SU-DHL-6 (cell line): ENCODE measurements at regions not wholly inside any gene's neighbourhood (a gene's known extent, or its start where the extent isn't known, plus 50 kb on each side); places are given as distances from the start of the nearest gene placed in this dataset.

Experiments
- H2AFZ ChIP-seq: fragments of 200-600 bp; sonication (generic); 2 replicates; pipeline ENCODE4 v1.6.1; 2014; ENCODE audit warnings: low read depth, mild to moderate bottlenecking, moderate library complexity, mixed read lengths, antibody characterized with exemption, low read length; ENCODE audit not compliant: severe bottlenecking
- H3F3A ChIP-seq: fragments of 200-600 bp; shearing (Covaris generic); 2 replicates; pipeline ENCODE4 v1.6.0; 2016; ENCODE audit warnings: antibody characterized with exemption, mild to moderate bottlenecking; ENCODE audit not compliant: insufficient read depth
- H3K27ac ChIP-seq: fragments of 200-600 bp; sonication (generic); 2 replicates; pipeline ENCODE4 v1.5.1; 2016; ENCODE audit warnings: low read depth, mild to moderate bottlenecking, low read length, moderate library complexity, mixed read lengths
- H3K27me3 ChIP-seq: fragments of 200-600 bp; sonication (generic), shearing (Covaris generic); 2 replicates; pipeline ENCODE4 v1.6.0; 2014; ENCODE audit warnings: mild to moderate bottlenecking, low read length
- H3K36me3 ChIP-seq: fragments of 200-600 bp; sonication (generic); 2 replicates; pipeline ENCODE4 v1.6.1; 2014; ENCODE audit warnings: mild to moderate bottlenecking, low read length, mixed read lengths
- H3K4me2 ChIP-seq: fragments of 300-600, 200-600 bp; shearing (Covaris generic), sonication (generic); 2 replicates; pipeline ENCODE4 v1.6.0; 2014; ENCODE audit warnings: low read length, low read depth, mild to moderate bottlenecking; ENCODE audit not compliant: poor library complexity, severe bottlenecking
- H3K4me3 ChIP-seq: fragments of 200-600 bp; sonication (generic); 2 replicates; pipeline ENCODE4 v1.5.1; 2014; ENCODE audit warnings: antibody characterized with exemption, low read length, mild to moderate bottlenecking, mixed read lengths; ENCODE audit not compliant: insufficient read depth, poor library complexity, severe bottlenecking
- H3K79me2 ChIP-seq: fragments of 200-600 bp; sonication (generic); 2 replicates; pipeline ENCODE4 v1.6.1; 2014; ENCODE audit warnings: mild to moderate bottlenecking, low read length, moderate library complexity; ENCODE audit not compliant: insufficient read depth
- H3K9ac ChIP-seq: fragments of 200-600 bp; sonication (generic); 2 replicates; pipeline ENCODE4 v1.7.0; 2014; ENCODE audit warnings: mild to moderate bottlenecking, low read length
- H3K9me2 ChIP-seq: fragments of 200-600 bp; sonication (generic); replicated peaks from 2 replicates; pipeline ENCODE4 v1.6.1; 2014; ENCODE audit warnings: low read length; ENCODE audit not compliant: insufficient read depth
- H3K9me3 ChIP-seq: fragments of 200-600 bp; sonication (generic); 2 replicates; pipeline ENCODE4 v1.6.1; 2014; ENCODE audit warnings: low read length, mixed read lengths; ENCODE audit not compliant: insufficient read depth
- H4K20me1 ChIP-seq: fragments of 200-600 bp; sonication (generic); 2 replicates; pipeline ENCODE4 v1.6.1; 2014; ENCODE audit warnings: low read depth, mild to moderate bottlenecking, antibody characterized with exemption, low read length, moderate library complexity, mixed read lengths
- CTCF ChIP-seq: fragments of 200-600 bp; sonication (generic); IDR thresholded peaks from one replicate; pipeline ENCODE4 v1.5.1; 2017; ENCODE audit warnings: antibody characterized with exemption, mild to moderate bottlenecking, low read length, moderate library complexity; ENCODE audit not compliant: insufficient read depth, poor library complexity, severe bottlenecking
- EZH2phosphoT487 ChIP-seq: fragments of 200-600 bp; sonication (generic), shearing (Covaris generic); conservative IDR thresholded peaks from 2 replicates; pipeline ENCODE4 v1.6.1; 2018; ENCODE audit warnings: mild to moderate bottlenecking, antibody characterized with exemption, low read length, moderate library complexity, mixed read lengths

GRCh38 chr14:98321841-98322240 lies 950.2 kb downstream of the BCL11B start:
- TF ChIP-seq CTCF (no peak), EZH2phosphoT487 (no peak)
- Histone ChIP-seq H3K4me2 (no peak overlapping the region), H3K27me3 (no peaks in the 10 kb centered on the region), H3F3A (no peaks in the 10 kb centered on the region), H3K79me2 (no peaks in the 10 kb centered on the region), H3K9ac (no peak overlapping the region), H2AFZ (no peak overlapping the region), H3K9me3 (no peaks in the 10 kb centered on the region), H4K20me1 (no peaks in the 10 kb centered on the region), H3K27ac (no peak overlapping the region), H3K4me3 (no peak overlapping the region), H3K36me3 (no peaks in the 10 kb centered on the region), H3K9me2 (no peaks in the 10 kb centered on the region)

DNA sequence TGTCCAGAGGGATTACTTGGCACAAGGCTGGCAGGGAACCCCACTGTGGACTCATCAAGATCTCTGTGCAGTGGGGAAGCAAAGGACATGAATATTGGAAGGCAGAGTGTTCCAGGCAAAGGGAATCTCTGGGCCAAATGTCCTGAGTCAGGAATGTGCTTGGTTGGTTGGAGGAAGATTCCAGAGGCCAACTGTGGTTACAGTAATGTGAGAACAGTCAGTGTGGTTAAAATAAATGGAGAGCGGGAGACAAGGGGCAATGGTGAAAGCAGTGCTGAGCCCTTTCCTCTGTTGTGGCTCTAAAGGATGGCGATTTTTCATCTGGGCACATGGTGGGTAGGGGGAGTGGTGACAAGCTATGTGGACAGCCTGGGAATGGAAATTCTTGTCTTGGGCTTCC lies 948.2 kb downstream of the BCL11B start:
- no peak overlapping the region for H3K4me2 ChIP-seq
- no peaks in the 10 kb centered on the region for H3K9me3 ChIP-seq
- H3K9ac ChIP-seq: no peak overlapping the region
- no peaks in the 10 kb centered on the region for H3K27me3 ChIP-seq
- H3K9me2 ChIP-seq: no peaks in the 10 kb centered on the region
- H4K20me1 ChIP-seq: no peaks in the 10 kb centered on the region
- no peaks in the 10 kb centered on the region for H3F3A ChIP-seq
- no peak overlapping the region for H2AFZ ChIP-seq
- H3K79me2 ChIP-seq: no peaks in the 10 kb centered on the region
- H3K27ac ChIP-seq: no peak overlapping the region
- TF ChIP-seq CTCF (no peak), EZH2phosphoT487 (no peak)
- no peaks in the 10 kb centered on the region for H3K36me3 ChIP-seq
- no peak overlapping the region for H3K4me3 ChIP-seq

- Histone ChIP-seq H3K27me3 (no peaks in the 10 kb centered on the region), H4K20me1 (no peaks in the 10 kb centered on the region), H3K79me2 (no peaks in the 10 kb centered on the region), H2AFZ (no peak overlapping the region), H3K36me3 (no peaks in the 10 kb centered on the region), H3K4me2 (no peak overlapping the region), H3K4me3 (no peak overlapping the region), H3K9me3 (no peaks in the 10 kb centered on the region), H3K9ac (no peak overlapping the region), H3F3A (no peaks in the 10 kb centered on the region), H3K27ac (no peak overlapping the region), H3K9me2 (no peaks in the 10 kb centered on the region)
- TF ChIP-seq EZH2phosphoT487 (no peak), CTCF (no peak)
These were observed 946.2 kb downstream of the BCL11B start for GRCh38 chr14:98325761-98326160.

- TF ChIP-seq CTCF (no peak), EZH2phosphoT487 (no peak)
- Histone ChIP-seq H3K9me3 (no peaks in the 10 kb centered on the region), H3K36me3 (no peaks in the 10 kb centered on the region), H4K20me1 (no peaks in the 10 kb centered on the region), H3K27me3 (no peaks in the 10 kb centered on the region), H3K4me3 (no peak overlapping the region), H2AFZ (no peak overlapping the region), H3K9ac (no peak overlapping the region), H3K9me2 (no peaks in the 10 kb centered on the region), H3K79me2 (no peaks in the 10 kb centered on the region), H3K4me2 (no peak overlapping the region), H3F3A (no peaks in the 10 kb centered on the region), H3K27ac (no peak overlapping the region)
These were observed 943.5 kb downstream of the BCL11B start for GRCh38 chr14:98328496-98328895.
